OCI-LY7 (cell line): ENCODE measurements at regions not wholly inside any gene's neighbourhood (a gene's known extent, or its start where the extent isn't known, plus 50 kb on each side); places are given as distances from the start of the nearest gene placed in this dataset.

Experiments
- BruUV-seq: library from RNA; stranded (reverse); fragments of 400-500 nt; replicated peaks from 2 replicates; lab custom pipeline; 2021; lab: Mats Ljungman, UMichigan
- CTCF ChIA-PET: fragments of 300-600 bp; sonication (Branson Sonifier 250); formaldehyde crosslinking; loops from one replicate; lab custom pipeline; 2022; ENCODE audit warnings: antibody characterized with exemption; ENCODE audit not compliant: unreplicated experiment; lab: Charles Lee
- POLR2A ChIA-PET: fragments of 300-600 bp; sonication (Branson Sonifier 250); formaldehyde crosslinking; loops from one replicate; lab custom pipeline; 2022; ENCODE audit warnings: antibody characterized with exemption; lab: Charles Lee
- DNase-seq: peaks from one replicate; pipeline ENCODE4 v3.0.0-alpha.2; 2015; ENCODE audit warnings: low spot score
- H2AFZ ChIP-seq: fragments of 200-600 bp; sonication (generic), shearing (Covaris generic); 2 replicates; pipeline ENCODE4 v1.6.1; 2014; ENCODE audit warnings: mild to moderate bottlenecking, antibody characterized with exemption, low read length, moderate library complexity
- H3K27ac ChIP-seq: fragments of 200-600 bp; sonication (generic); 2 replicates; pipeline ENCODE4 v1.5.1; 2014; ENCODE audit warnings: mixed run types, low read depth, mild to moderate bottlenecking, moderate library complexity, low read length, inconsistent platforms; ENCODE audit not compliant: poor library complexity, severe bottlenecking
- H3K36me3 ChIP-seq: fragments of 200-600 bp; sonication (generic); 2 replicates; pipeline ENCODE4 v1.6.1; 2014; ENCODE audit warnings: mild to moderate bottlenecking, antibody characterized with exemption, low read length, moderate library complexity, mixed read lengths; ENCODE audit not compliant: insufficient read depth
- H3K4me1 ChIP-seq: fragments of 200-600 bp; sonication (generic); 2 replicates; pipeline ENCODE4 v1.5.1; 2014; ENCODE audit warnings: mild to moderate bottlenecking, low read length; ENCODE audit not compliant: insufficient read depth, poor library complexity, severe bottlenecking
- H3K4me2 ChIP-seq: fragments of 200-600 bp; sonication (generic); 2 replicates; pipeline ENCODE4 v1.6.1; 2014; ENCODE audit warnings: mild to moderate bottlenecking, low read length
- H3K4me3 ChIP-seq: fragments of 200-600 bp; sonication (generic); 2 replicates; pipeline ENCODE4 v1.5.1; 2014; ENCODE audit warnings: mild to moderate bottlenecking, low read depth, low read length; ENCODE audit not compliant: poor library complexity, severe bottlenecking
- H3K79me2 ChIP-seq: fragments of 200-600 bp; sonication (generic); 2 replicates; pipeline ENCODE4 v1.6.1; 2016; ENCODE audit warnings: low read depth, mild to moderate bottlenecking, low read length, moderate library complexity, mixed read lengths; ENCODE audit not compliant: insufficient read depth
- H3K9me2 ChIP-seq: fragments of 200-600 bp; sonication (generic); 2 replicates; pipeline ENCODE4 v1.6.1; 2016; ENCODE audit warnings: mild to moderate bottlenecking, low read length, mixed read lengths; ENCODE audit not compliant: insufficient read depth
- H3K9me3 ChIP-seq: fragments of 200-600 bp; sonication (generic); 2 replicates; pipeline ENCODE4 v1.6.1; 2014; ENCODE audit warnings: mild to moderate bottlenecking, mixed run types, low read length, mixed read lengths
- H4K20me1 ChIP-seq: fragments of 200-600 bp; sonication (generic); 2 replicates; pipeline ENCODE4 v1.6.1; 2014; ENCODE audit warnings: mild to moderate bottlenecking, antibody characterized with exemption, low read length, moderate library complexity, mixed read lengths; ENCODE audit not compliant: insufficient read depth
- EZH2phosphoT487 ChIP-seq: fragments of 200-600 bp; sonication (generic); IDR thresholded peaks from 2 replicates; pipeline ENCODE4 v1.6.1; 2018; ENCODE audit warnings: low read depth, borderline replicate concordance, mild to moderate bottlenecking, mixed run types, antibody characterized with exemption, low read length, moderate library complexity, mixed read lengths
- intact Hi-C: fragments of 100-400 bp; cut with micrococcal nuclease; formaldehyde crosslinking; loops from one replicate; pipeline ENCODE4 v1.10.0; 2022; ENCODE audit not compliant: unreplicated experiment
- TF ChIP-seq, protein P1 (sequence below): fragments of 200-600 bp; sonication (generic); conservative IDR thresholded peaks from 2 replicates; pipeline ENCODE4 v1.5.1; 2014; ENCODE audit warnings: mild to moderate bottlenecking, antibody characterized with exemption, low read length, moderate library complexity, mixed read lengths

DNA sequence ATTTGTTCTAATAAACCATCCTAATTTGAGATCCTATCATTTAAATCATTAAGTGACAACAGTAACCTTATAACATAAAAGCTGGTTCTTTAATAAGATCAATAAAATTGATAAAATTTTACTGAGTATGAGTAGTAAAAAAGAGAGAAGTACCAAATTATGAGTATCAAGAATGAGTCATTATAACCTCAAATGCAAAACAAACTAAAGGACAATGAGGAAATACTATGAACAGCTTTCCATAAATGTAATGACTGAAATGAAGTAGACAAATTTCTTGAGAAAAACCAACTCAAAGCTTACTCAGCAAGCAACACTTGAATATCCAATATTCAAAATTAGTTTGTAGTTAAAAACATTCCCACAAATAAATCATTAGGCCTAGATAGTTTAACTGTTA lies 433.0 kb downstream of the ZEB2 start:
- no peak for DNase-seq
- no peak overlapping the region for H3K4me3 ChIP-seq
- no peaks in the 10 kb centered on the region for H3K9me3 ChIP-seq
- no TSS peak for BruUV-seq
- H3K4me2 ChIP-seq, result no peak overlapping the region
- H3K9me2 ChIP-seq, result no peaks in the 10 kb centered on the region
- no peaks in the 10 kb centered on the region for H4K20me1 ChIP-seq
- no peak overlapping the region for H3K27ac ChIP-seq
- ChIA-PET POLR2A (interaction anchor here (0.5 to 0.9 kb wide), 3 partner anchors 12 to 387 kb away, joined by 3 read pairs; no protein-coding TSS in a partner anchor), CTCF (no interaction called here)
- no peak overlapping the region for H2AFZ ChIP-seq
- TF ChIP-seq EZH2phosphoT487, result no peak
- TF ChIP-seq, protein P1, sequence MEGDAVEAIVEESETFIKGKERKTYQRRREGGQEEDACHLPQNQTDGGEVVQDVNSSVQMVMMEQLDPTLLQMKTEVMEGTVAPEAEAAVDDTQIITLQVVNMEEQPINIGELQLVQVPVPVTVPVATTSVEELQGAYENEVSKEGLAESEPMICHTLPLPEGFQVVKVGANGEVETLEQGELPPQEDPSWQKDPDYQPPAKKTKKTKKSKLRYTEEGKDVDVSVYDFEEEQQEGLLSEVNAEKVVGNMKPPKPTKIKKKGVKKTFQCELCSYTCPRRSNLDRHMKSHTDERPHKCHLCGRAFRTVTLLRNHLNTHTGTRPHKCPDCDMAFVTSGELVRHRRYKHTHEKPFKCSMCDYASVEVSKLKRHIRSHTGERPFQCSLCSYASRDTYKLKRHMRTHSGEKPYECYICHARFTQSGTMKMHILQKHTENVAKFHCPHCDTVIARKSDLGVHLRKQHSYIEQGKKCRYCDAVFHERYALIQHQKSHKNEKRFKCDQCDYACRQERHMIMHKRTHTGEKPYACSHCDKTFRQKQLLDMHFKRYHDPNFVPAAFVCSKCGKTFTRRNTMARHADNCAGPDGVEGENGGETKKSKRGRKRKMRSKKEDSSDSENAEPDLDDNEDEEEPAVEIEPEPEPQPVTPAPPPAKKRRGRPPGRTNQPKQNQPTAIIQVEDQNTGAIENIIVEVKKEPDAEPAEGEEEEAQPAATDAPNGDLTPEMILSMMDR, result no peak
- H3K36me3 ChIP-seq, result no peaks in the 10 kb centered on the region
- no peaks in the 10 kb centered on the region for H3K79me2 ChIP-seq
- intact Hi-C loops, result no loop called here
- H3K4me1 ChIP-seq, result no peaks in the 10 kb centered on the region

DNA sequence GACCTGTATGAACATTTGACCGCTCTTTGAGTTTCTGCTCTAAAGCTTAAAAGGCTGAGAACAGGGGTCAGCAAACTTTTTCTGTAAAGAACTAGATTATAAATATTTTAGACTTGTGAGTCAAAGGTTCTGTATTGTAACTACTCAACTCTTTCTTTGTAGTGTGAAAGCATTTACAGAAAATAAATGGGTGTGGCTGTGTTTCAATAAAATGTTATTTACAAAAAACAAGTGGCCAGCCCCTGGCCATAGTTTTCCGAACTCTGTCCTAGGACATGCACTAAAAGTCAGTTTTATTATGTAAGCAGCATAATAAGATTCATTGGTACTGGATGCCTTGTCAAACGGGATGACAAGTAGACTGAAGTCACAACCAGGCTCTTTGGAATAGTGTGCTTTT lies 434.9 kb downstream of the ZEB2 start:
- intact Hi-C loops, result no loop called here
- H3K79me2 ChIP-seq, result no peaks in the 10 kb centered on the region
- no peak for TF ChIP-seq EZH2phosphoT487
- TF ChIP-seq, protein P1, result no peak
- ChIA-PET POLR2A (interaction anchor here (0.7 kb wide), 1 partner anchor 17 kb away, joined by 3 read pairs; no protein-coding TSS in a partner anchor), CTCF (no interaction called here)
- DNase-seq, result no peak
- H3K36me3 ChIP-seq, result no peaks in the 10 kb centered on the region
- no peaks in the 10 kb centered on the region for H3K9me2 ChIP-seq
- H3K4me3 ChIP-seq, result no peak overlapping the region
- H3K27ac ChIP-seq, result no peak overlapping the region
- H3K9me3 ChIP-seq, result no peaks in the 10 kb centered on the region
- H3K4me1 ChIP-seq, result no peaks in the 10 kb centered on the region
- no peak overlapping the region for H3K4me2 ChIP-seq
- no peak overlapping the region for H2AFZ ChIP-seq
- no TSS peak for BruUV-seq
- H4K20me1 ChIP-seq, result no peaks in the 10 kb centered on the region

DNA sequence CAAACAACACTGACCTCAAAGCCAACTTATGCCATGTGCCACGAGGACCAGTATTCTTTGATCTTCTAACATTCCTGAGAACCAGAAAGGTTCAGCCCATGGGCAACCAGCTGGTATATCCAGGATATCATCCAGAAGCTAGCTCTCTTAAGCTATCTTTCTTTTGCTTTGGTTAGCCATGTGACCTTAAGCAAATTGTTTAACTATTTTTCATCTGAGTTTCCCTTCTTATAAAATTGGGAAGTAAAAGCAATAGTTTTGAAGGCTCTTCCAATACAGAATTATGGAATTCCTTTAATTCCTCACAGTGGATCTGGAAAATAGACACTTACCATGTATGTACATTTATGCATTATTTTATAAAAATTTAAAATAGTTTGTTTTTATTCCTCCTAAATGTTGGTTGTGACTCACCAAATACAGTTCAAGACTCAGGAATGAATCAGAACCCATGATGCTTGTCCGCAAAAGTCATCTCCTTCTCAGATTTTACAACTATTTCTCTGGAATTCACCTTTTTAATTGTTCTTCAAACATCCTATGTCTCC lies 435.7 kb downstream of the ZEB2 start:
- no peaks in the 10 kb centered on the region for H4K20me1 ChIP-seq
- intact Hi-C loops, result no loop called here
- no peak for DNase-seq
- no peak overlapping the region for H3K4me2 ChIP-seq
- ChIA-PET POLR2A (no interaction called here), CTCF (interaction anchor here (0.6 kb wide), 1 partner anchor 177 kb away, joined by 3 read pairs; no protein-coding TSS in a partner anchor)
- no peak overlapping the region for H2AFZ ChIP-seq
- no peak overlapping the region for H3K27ac ChIP-seq
- TF ChIP-seq, protein P1, result no peak
- no peak for TF ChIP-seq EZH2phosphoT487
- H3K9me2 ChIP-seq, result no peaks in the 10 kb centered on the region
- no TSS peak for BruUV-seq
- no peaks in the 10 kb centered on the region for H3K4me1 ChIP-seq
- no peaks in the 10 kb centered on the region for H3K9me3 ChIP-seq
- H3K79me2 ChIP-seq, result no peaks in the 10 kb centered on the region
- H3K4me3 ChIP-seq, result no peak overlapping the region
- H3K36me3 ChIP-seq, result no peaks in the 10 kb centered on the region
